Fibroblast of skin of left biceps (primary cell): ENCODE measurements at regions not wholly inside any gene's neighbourhood (a gene's known extent, or its start where the extent isn't known, plus 50 kb on each side); places are given as distances from the start of the nearest gene placed in this dataset.

Source experiments
- DNase-seq, 2 experiments: peaks; one replicate each; pipeline ENCODE4 v3.0.0-alpha.2; 2013; ENCODE audit warnings: low read depth in 2 of 2

DNA sequence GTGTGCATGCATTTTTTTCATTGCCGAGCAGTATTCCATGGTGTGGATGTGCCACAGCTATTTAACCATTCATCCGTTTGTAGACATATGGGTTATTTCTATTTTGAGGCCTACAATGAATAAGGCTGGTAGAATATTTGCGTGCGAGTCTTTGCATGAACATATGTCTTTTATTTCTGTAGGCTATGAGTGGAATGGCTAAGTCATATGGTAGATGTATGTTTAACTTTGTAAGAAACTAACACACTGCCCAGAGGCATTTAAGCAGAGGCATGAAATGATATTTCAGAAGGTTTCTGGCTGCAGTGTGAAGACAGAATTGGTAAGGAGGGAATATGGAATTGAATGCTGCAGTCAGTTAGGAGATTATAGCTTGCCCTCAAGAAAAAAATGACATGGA lies 457.4 kb upstream of the CDH4 start:
- DNase-seq, result no peak

DNA sequence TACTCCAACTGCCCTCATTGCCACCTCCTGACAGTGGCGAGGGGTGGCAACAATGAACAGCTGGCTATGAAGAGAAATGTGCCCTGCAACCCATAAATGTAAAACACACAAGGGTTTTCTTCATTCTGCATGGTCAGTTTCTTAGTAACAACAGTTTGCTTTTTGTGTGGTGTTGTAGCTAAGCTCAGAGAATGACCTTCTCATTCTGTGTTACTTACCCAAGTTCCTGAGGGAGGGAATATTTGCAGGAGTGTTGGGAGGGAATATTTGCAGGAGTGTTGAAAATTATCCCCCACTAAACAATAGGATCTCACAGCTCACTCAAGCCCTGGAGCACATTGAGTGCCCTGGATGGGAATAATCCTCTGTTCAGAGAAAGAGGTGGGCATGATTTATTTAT lies 456.4 kb upstream of the CDH4 start:
- no peak for DNase-seq

DNA sequence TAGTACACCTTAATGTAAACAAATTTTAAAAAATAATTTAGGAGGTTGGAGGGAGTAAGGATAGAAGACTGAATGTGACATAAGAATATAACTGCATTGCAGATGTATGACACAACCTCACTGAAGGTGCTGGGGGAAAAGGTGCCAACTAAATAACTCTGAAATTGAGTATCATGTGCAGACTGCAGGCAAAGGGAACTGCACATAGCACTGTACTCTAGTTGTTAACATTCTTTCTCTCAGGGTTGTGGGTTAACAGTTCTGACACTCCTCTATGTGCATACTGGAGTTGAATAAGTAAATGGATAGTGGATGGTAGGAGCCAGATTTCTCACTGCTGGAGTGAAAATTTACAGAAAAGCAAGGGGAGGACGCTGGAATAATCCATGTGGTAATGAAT lies 451.9 kb upstream of the CDH4 start:
- DNase-seq, result no peak

DNA sequence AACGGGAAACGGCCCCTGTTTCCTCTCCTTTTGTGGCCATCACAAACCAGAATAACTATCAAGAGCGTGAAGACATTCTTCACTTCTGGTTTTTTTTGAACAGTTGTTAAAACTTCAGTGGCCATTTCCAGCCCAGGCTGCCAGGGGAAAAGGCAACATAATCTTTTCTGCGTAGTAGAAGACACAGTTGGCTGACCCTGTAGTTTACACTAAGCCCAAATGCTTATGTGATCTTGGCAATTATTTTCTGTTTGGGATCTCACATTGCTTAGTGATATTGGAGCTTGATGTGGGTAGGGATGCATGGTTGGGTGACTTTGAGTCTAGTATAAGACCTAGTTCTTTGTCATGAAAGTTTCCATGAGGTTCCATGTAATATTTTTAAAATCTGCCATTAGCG lies 449.4 kb upstream of the CDH4 start:
- no peak for DNase-seq

DNA sequence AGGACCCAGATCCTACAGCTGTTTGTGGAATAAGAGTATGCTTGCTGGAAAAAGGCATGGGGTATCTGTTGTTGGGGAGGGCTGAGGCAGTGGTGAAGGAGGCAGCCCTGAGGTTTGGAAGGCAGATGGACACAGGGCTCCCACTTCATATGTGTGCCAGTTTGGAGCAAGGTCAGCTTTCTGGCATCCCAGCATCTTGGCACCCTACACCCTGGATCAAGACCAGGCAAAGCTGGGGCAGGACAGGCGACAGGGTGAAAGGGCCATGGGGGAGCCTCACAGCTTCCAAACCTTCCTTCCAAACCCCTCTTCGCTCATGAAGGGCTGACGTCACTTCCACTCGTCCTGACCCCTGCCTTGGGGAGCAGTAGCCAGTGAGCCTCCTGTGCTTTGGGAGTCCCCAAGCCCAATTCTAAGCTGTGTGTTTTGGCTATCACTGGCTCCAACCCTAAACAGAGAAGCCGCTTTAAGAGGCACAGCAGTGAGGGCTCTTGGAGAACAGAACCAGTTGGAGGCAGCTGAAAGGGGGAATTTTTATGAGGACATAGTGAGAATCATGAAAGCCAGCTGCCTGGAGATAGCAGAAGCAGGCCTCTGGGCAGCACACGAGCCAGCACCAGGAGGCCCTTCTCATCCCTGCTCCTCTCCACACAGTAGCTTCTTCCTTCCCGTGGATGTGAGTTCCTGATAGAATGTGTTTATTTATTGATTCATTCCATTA lies 448.6 kb upstream of the CDH4 start:
- DNase-seq, result no peak

DNA sequence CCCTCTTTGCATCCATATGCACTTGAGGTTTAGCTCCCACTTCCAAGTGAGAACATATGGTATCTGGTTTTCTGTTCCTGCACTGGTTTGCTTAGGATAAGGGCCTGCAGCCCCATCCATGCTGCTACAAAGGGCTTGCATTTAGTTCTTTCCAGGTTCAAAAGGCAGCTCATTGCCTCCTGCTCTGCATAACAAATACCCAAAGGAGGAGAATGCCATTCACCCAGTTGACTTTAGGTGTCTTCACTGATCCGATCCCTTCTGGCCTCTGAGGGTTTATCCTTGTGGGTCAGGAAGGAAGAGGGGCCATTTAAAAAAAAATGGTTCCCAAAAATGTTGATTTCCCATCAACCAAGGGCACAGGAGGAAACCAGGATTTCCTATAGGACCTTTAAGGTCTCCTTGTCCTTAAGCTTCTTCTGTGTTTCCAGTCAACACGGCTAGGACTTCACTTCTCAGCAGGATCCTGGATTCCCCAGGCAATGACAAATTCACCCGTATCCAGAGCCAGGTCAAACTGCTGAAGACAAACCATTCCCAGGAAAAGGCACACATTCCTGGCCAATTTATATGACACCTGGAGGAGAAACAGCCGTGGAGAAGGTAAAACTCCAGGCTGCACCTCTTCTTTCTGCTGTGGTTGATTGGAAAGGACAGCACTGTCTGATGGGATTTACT lies 447.7 kb upstream of the CDH4 start:
- DNase-seq, result no peak

DNA sequence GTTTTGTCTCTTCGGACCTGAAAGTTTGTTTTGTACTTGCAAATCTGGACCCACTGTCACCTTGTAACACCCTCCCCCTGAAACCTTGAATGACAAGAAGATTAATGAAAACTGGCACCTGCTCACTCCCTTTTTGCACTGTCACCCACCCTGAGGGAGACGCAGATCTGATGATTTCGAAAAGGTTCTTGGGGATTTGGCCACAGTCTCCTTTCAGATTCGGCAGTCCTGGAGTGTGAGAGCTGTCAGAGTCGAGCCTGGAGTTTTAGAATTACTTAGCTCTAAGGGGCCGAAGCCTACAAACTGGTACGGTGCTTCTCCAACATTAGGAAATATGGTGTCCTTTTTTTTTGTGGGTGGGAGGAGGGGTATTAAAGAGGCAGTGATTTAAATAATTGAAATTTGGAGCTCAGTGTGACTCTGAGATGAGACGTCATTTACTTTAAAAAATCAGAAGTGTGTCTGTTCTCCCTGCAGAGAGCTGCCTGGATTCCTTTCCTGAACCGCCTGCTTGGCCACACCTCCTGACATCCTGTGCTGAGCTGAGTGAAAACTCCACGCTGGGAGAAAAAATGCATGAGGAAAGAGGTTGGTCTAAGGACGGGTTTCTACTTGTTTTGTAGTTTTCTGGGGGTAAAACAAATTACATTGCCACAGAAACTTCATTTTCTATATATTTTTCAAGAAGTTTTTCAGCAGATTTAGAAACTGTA lies 447.0 kb upstream of the CDH4 start:
- DNase-seq, result no peak

DNA sequence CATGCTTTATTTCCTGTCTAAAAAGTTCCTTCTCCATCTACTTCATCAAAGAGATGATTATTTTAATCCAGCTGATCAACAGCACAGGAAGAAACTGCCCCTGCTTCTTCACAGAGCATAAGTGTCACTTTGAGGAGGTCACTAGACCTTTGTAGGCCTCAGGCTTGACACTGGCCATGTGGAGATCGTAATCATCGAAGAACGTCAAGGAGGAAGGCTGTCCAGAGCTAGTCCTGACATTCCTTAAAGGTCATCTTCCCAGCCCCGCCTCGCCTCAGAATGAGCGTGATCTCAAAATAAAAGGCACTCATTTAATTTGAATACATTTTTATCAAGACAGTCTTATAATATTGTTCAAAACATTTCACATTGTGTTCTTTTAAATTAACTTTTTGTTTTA lies 445.7 kb upstream of the CDH4 start:
- no peak for DNase-seq

DNA sequence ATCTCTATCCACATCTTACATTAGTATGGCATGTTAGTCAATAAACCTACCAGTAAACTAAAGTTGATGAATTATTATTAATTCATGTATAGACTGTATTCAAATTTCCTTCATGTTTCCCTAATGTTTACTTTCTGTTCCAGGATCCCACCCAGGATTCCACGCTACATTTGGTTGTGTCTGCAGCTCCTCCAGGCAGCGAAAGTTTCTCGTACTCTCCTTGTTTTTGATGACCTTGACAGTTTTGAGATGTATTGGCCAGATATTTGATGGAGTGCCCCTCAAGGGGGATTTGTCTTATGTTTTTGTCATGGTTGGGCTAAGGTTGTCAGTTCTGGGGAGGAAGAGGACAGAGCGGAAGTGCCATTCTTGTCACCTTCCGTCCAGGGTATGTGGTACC lies 445.2 kb upstream of the CDH4 start:
- no peak for DNase-seq

DNA sequence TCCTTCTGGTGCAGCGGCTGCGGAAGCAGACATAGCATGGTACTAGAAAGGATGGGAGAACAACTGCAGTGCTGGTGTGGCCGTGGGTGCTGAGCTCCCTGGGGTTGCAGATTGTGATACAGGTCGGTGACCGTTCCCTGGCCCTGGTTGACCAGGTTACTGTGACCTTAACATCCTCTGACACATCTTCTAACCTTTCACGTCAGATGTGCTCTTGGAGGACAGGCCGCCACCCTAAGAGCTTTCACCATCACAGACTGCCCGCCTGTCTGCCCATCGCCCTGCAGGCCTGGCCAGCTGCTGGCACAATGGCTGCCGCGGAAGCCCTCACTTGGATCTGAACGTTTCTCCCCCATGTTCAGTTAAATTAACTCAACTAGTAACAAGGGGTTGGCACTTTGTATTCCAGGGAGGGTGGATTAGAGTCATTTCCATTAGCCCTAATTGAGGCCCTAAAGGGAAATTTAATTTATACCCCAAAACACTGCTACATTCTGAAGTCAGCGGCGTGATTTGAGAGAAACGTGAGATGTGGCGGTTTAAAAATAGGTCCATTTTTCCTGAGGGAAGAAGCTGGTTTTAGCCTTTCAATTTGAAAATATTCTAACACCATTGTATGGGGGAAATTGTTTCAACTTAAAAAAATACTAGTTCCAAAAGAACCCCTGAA lies 443.9 kb upstream of the CDH4 start:
- no peak for DNase-seq

DNA sequence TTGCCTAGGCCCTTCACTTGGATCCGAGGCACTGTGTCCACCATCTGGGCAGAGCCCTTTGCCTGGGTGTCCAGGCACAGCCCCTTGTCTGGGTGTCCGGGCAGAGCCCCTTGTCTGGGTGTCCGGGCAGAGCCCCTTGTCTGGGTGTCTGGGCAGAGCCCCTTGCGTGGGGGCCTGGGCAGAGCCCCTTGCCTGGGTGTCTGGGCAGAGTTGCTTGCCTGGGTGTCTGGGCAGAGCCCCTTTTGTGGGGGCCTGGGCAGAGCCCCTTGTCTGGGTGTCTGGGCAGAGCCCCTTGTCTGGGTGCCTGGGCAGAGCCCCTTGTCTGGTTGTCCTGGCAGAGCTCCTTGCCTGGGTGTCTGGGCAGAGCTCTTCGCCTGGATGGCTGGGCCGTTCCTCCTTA lies 443.4 kb upstream of the CDH4 start:
- DNase-seq, result no peak

DNA sequence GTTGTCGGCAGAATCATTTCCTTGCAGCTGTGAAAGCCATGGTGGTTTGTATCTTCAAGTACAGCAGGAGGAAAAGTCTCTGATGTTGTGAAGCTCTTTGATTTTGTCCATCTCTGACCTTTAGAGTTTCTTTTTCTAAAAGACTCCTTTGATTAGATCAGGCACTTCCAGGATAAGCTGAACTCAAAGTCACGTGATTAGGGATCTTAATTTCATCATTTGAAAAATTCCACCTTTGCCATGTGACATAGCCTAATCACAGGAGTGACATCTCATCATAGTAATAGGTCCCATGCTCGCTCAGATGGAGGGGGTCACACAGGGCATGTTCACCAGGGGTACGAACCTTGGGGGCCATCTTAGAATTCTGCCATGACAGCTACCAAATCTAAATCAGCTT lies 441.5 kb upstream of the CDH4 start:
- DNase-seq, result no peak

DNA sequence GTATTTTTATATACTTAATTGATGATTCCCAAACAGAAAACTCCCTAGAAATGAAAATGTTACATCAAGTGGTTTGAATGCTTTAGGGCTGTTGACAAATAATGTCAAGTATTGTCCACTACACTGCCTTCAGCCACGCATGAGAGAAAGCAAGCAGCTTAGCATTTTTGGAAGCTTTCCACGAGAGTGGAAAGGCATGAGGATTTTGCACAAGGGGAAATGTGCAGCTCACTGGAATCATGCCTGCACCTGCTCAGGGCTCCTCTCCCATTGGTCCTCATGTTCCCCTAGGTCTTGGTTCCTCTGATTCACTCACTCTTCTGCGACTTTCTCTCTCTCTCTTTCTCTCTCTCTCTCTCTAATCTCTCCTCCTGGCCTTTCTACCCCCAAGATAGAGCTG lies 439.5 kb upstream of the CDH4 start:
- no peak for DNase-seq

DNA sequence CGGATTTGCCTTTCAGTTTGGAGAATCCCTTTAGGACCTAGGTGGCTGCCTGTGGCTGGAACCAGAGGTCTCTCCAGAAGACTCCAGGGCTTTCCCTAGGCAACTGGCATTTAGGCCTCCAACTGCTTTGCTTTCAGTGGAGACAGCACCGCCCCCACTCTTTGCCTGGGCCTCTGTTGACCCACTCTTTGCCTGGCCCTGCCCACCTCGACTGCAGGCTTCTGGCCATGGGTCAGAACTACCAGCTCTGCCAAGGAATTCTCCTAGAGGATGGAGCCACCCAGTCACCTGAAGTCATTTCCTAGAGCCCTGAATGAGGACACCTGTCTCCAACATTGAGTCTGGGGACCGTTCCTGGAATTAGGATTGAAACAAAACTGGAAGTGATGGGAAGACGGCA lies 439.0 kb upstream of the CDH4 start:
- DNase-seq, result no peak

DNA sequence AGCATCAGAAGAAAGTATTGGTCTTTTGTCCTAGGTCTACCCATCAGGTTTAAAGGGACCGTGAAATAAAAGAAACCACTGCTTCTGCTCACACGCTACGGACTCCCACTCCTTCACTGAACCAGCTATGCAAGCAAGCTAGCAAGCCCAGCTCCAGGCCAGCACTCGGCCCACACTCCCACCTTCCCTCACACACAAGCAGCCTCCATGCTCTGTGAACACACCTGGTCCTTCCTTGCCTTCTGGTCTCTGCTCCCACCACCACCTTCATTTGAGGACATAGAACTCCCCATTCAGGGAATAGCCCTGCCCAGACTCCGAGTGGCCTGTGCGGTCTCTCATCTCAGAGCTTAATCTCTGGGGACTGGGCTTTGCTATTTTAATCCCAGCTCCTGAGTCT lies 436.4 kb upstream of the CDH4 start:
- no peak for DNase-seq

DNA sequence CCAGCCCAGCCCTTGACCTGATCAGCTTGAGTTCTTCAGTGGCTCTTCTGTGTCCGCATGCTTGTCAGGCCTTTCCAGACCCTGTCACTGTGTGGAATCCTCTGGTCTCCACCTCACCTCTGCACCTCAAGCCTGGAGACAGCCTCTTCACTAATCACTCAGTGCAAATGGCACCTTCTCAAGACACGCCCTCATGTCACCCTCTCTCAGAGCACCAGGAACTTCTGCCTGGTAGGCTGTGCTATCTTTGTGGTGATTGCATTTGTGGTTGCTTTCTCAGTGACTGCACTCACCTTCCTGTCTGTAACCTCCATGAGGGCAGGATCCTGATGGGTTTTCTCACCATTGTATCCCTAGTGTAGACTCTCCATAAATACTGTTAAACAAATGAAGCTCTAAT lies 435.2 kb upstream of the CDH4 start:
- no peak for DNase-seq

DNA sequence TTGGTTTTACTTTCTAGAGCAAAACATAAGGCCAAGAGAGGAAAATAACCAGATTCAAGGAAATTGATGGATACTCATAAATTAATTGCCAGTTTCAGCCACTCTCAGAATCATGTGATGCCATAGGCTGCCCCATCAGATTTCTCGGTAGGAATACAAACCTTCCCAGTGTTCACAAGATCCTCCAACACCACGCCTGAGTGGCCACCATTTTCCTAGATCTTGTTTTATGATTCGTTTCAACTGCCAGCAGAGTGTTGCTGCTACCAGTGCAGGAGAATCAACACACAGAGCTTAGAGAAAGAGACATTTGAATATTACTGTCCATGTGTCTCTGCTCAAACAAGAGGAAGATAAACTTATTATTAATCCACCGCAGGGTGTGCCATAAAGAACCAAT lies 434.2 kb upstream of the CDH4 start:
- no peak for DNase-seq

DNA sequence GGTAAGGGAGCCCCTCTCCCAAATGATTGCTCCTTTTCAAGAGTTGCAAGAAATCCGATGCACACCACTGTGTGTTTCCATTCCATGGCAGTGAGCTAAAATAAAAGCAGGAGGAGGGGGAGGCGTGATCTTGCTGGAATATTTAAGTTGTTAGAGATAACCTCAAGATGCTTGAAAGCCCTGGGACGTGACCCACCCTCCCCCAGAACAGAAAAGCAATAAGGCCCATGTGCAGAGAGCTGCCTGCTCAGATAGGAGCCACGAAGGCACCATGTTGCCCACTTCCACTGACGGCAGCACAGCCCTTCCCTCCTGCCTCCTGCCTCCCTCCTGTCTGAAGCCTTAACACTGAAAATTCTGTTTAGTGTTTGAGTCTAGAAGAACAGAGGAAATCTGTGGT lies 432.6 kb upstream of the CDH4 start:
- no peak for DNase-seq

DNA sequence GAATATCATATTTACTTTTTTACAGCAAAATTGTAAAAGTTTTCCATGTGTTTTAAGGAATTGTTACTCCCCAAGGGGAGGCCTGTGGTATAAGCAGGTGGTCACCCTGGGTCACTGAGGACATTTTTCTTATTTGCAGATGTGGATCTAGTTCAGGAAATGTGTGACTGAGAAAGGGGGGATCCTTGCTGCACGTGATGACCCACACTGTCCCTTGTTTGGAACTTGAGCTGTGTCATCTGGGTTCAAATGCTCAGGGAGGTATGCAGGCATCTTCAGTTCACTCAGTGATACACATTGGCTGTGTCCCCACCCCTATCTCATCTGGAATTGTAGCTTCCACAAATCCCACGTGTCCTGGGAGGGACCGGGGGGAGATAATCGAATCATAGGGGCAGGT lies 431.9 kb upstream of the CDH4 start:
- DNase-seq, result no peak

DNA sequence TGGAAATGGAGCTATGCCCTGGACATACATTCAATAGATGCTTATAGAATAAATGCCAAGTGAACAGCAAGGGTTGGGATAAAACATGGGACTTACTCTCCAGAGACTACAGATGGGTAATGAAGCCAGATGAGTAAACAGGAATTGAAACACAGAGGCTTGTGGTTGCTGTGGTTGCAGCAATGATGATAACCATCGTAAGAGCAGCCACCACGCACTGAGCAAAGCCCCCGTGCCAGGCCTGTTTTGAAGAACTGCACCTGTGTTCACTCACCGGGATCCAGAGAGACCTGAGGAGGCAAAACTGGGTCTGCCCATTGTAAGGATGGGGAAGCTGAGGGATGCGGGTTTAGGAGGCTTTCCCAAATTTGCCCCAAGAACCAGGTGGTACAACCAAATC lies 431.1 kb upstream of the CDH4 start:
- DNase-seq, result no peak

DNA sequence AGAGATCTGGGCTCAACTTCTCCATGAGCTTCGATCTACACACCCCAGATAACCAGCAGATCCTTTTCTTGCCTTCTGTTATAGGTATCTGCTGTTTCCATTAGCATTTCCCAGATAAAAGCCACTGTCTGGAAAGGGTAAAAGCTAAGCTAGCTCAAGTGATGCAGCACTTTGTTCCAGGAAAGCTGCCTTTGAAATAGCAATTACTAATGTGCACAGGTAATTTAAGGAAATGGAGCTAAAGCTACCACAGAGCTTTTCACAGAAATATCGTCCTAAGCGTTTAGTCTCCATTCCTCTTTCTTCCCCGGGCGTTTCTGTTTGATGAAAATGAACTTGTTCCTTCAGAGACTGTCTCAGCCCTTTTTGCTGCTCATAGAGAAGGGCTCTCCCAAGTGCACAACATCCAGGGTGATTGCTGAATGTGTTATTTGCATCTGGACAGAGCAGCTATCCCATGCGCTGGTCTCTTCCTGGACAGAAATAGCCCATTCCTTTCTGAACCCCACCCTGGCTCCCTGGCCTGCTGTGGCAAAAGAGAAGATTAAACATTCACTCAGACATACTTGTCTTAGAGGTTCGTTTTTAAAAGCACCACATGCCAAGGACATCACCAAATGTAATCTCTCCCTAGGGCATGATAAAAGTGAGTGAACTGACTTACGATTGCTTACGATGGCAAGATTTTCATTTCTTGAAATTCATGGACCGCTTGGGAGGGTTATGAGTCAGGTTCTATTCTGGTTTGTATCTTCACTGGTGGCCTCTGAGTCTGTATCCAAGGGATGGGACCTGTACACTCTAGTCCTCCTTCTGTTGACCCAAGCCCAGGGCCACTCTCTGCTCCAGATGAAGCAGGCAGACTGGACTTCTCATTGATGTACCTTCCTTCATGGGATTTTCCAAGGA lies 429.1 kb upstream of the CDH4 start:
- DNase-seq, result no peak

DNA sequence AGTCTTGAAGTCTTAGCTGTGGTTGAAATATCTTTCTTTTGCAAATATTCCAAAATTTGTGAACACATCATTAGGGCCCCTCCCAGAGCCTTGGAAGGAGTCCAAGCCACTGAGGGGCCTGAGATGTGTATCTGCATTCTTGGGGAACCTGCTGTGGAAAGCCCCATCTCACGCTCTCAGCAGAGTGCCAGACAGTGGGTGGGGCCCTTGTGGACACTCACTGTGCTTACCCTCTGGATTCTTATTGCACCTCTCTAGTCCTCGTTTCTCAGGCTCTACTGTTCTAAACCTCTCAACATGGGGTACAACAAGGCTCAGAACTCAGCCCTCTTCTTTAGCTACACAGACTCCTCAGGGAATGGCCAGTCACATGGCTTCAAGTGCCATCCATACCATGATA lies 416.2 kb upstream of the CDH4 start:
- no peak for DNase-seq
